Spleen (tissue), 11 donors: ENCODE measurements at regions not wholly inside any gene's neighbourhood (a gene's known extent, or its start where the extent isn't known, plus 50 kb on each side); places are given as distances from the start of the nearest gene placed in this dataset.

ENCODE experiments used
- DNase-seq: peaks from one replicate; pipeline ENCODE4 v3.0.0-alpha.2; 2020
- H3K27ac ChIP-seq, 8 donors: fragments of 200-600 bp; sonication (generic) in 7 of 8; 1 replicate in 4 of 8; 2 replicates in 4 of 8; pipeline versions ENCODE4 v1.5.0 to v1.8.0; 2016 to 2021; ENCODE audit warnings: inconsistent platforms in 4 of 8, mild to moderate bottlenecking in 4 of 8, moderate library complexity in 1 of 8
- H3K27me3 ChIP-seq, 7 donors: fragments of 200-600 bp; sonication (generic) in 6 of 7; replicated peaks in 1 of 7; 1 replicate in 4 of 7; 2 replicates in 3 of 7; pipeline versions ENCODE4 v1.5.0 to v1.8.0; 2016 to 2021; ENCODE audit warnings: inconsistent platforms in 3 of 7, mild to moderate bottlenecking in 1 of 7
- H3K36me3 ChIP-seq, 6 donors: fragments of 200-600 bp; sonication (generic) in 5 of 6; 1 replicate in 4 of 6; 2 replicates in 2 of 6; pipeline versions ENCODE4 v1.5.0 to v1.8.0; 2016 to 2021; ENCODE audit warnings: inconsistent platforms in 2 of 6
- H3K4me1 ChIP-seq, 6 donors: fragments of 200-600 bp; sonication (generic) in 5 of 6; 1 replicate in 3 of 6; 2 replicates in 3 of 6; pipeline versions ENCODE4 v1.5.0 to v1.8.0; 2016 to 2021; ENCODE audit warnings: inconsistent platforms in 3 of 6
- H3K4me3 ChIP-seq, 8 donors: fragments of 200-600 bp; sonication (generic) in 7 of 8; 1 replicate in 4 of 8; 2 replicates in 4 of 8; pipeline versions ENCODE4 v1.5.0 to v1.8.0; 2016 to 2021; ENCODE audit warnings: inconsistent platforms in 4 of 8, mild to moderate bottlenecking in 4 of 8, moderate library complexity in 2 of 8
- H3K9me3 ChIP-seq, 8 donors: fragments of 200-600 bp; sonication (generic) in 7 of 8; 1 replicate in 4 of 8; 2 replicates in 4 of 8; pipeline versions ENCODE4 v1.5.0 to v1.8.0; 2016 to 2021; ENCODE audit warnings: inconsistent platforms in 4 of 8
- CTCF ChIP-seq, 11 experiments: fragments of 200-600 bp in 7 of 11; fragments of 450-650 bp in 4 of 11; sonication (generic) in 4 of 11; IDR thresholded peaks in 8 of 11; conservative IDR thresholded peaks in 3 of 11; 1 replicate in 7 of 11; 2 replicates in 4 of 11; pipeline versions ENCODE4 v1.4.0 to v1.8.0; 2016 to 2021; ENCODE audit warnings: antibody characterized with exemption in 11 of 11, inconsistent platforms in 4 of 11, mild to moderate bottlenecking in 1 of 11
- POLR2A ChIP-seq, 3 donors: fragments of 450-650 bp; IDR thresholded peaks; one replicate each; pipeline ENCODE4 v1.5.1; 2017; ENCODE audit warnings: antibody characterized with exemption in 3 of 3, mild to moderate bottlenecking in 1 of 3
- POLR2AphosphoS5 ChIP-seq, 3 donors: sonication (generic); formaldehyde crosslinking; IDR thresholded peaks; one replicate each; pipeline ENCODE4 v1.5.1; 2017; ENCODE audit warnings: antibody characterized with exemption in 3 of 3
- WGBS, 5 donors: extraction: QIAGEN DNeasy Blood & Tissue Kit in 3 of 5; methylation state at CpG; one replicate each; pipeline versions ENCODE4 v1.1.5 to v1.1.7; 2013 to 2018; 5-methylcytosine and 5-hydroxymethylcytosine counted together
- intact Hi-C: fragments of 100-400 bp; cut with DNase I; formaldehyde crosslinking; loops from one replicate; pipeline ENCODE4 v1.15.0; 2023; ENCODE audit warnings: low total_unique reads
- donor health status: healthy with polysubstance abuse.
- donor health status: DM: no; HTN: no; CAD: no; lungs with moderate emphysema.
- donor health status: DM: no; HTN: no; CAD: no.
- donor health status: Bipolar disorder and iron deficiency.
- donor health status: healthy.
- donor health status: DM: no; HTN: no; CAD: no.
- donor health status: DM: yes; HTN: yes; CAD: no.

- DNase-seq: no peak
- Histone ChIP-seq H3K4me1 (no peaks in the 10 kb centered on the region), H3K9me3 (peaks cover 0 to 32% (median 19%) of the 10 kb centered on the region in 8 donors), H3K27ac (no peak overlapping the region), H3K36me3 (no peaks in the 10 kb centered on the region), H3K27me3 (no peaks in the 10 kb centered on the region), H3K4me3 (no peak overlapping the region)
- no peak for TF ChIP-seq POLR2AphosphoS5 (IDR thresholded peaks at IDR 0.05)
- no peak for TF ChIP-seq POLR2A (IDR thresholded peaks at IDR 0.05)
- TF ChIP-seq CTCF (IDR thresholded peaks at IDR 0.05 in 8 of 11, conservative IDR thresholded peaks at IDR 0.05 in 3 of 11): no peak
- intact Hi-C loops: no loop called here
- 63 to 80% (median 72%) methylated on average over 3 of the region's 3 CpGs for WGBS, 5 donors
Measured at GRCh38 chrX:73337366-73337765, 109.5 kb upstream of the CDX4 start.

DNA sequence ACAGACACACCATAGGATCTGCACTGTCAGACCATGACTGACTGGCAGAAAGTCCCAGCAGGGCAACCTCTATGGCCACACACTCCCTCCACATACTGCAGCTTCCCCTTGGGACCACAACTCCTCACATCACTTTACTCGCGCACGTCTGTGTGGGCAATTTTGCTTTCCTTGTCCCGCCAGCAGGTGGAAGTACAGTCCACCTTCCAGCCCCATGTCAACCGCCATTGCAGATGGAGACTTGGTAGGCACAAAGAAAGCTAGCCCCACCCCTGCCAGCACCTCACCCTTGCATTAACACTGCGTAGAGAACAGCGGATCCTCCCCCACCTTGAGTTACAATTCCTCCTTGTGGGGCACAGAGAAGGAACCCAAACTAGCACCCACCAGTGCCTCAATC lies 74.4 kb upstream of the NAP1L2 start:
- intact Hi-C loops: no loop called here
- TF ChIP-seq POLR2A (IDR thresholded peaks at IDR 0.05): no peak
- TF ChIP-seq CTCF (IDR thresholded peaks at IDR 0.05 in 8 of 11, conservative IDR thresholded peaks at IDR 0.05 in 3 of 11): no peak
- TF ChIP-seq POLR2AphosphoS5 (IDR thresholded peaks at IDR 0.05): no peak
- H3K27me3 ChIP-seq: no peaks in the 10 kb centered on the region

DNA sequence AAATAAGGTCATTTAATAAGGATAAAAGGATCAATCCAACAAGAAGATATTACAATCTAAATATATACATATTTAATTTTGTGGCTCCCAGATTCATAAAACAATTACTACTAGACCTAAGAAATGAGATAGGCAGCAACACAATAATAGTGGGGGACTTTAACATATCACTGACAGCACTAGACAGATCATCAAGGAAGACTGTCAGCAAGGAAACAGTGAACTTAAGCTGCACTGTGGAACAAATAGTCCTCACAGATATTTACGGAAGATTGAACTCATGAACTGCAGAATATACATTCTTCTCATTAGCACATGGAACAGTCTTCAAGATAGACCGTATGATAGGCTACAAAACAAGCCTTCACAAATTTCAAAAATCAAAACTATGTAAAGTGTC lies 56.1 kb upstream of the NAP1L2 start:
- peaks cover 0 to 5% (median 0%) of the 10 kb centered on the region in 7 donors for H3K27me3 ChIP-seq
- no peaks in the 10 kb centered on the region for H3K9me3 ChIP-seq
- H3K36me3 ChIP-seq: no peaks in the 10 kb centered on the region
- 74 to 93% (median 83%) methylated on average over 2 of the region's 2 CpGs for WGBS, 5 donors
- no peaks in the 10 kb centered on the region for H3K4me1 ChIP-seq
- TF ChIP-seq CTCF (IDR thresholded peaks at IDR 0.05 in 8 of 11, conservative IDR thresholded peaks at IDR 0.05 in 3 of 11) (no peak), POLR2A (IDR thresholded peaks at IDR 0.05) (no peak), POLR2AphosphoS5 (IDR thresholded peaks at IDR 0.05) (no peak)
- no peak overlapping the region for H3K4me3 ChIP-seq
- H3K27ac ChIP-seq: no peak overlapping the region
- intact Hi-C loops: no loop called here
- no peak for DNase-seq

More for the DNA sequence above, 74.4 kb upstream of the NAP1L2 start:
- 57 to 89% (median 77%) methylated on average over 6 to 7 of the region's 7 CpGs for WGBS, 5 donors
- Histone ChIP-seq H3K4me1 (no peaks in the 10 kb centered on the region), H3K36me3 (no peaks in the 10 kb centered on the region), H3K9me3 (peaks cover 0 to 19% (median 5%) of the 10 kb centered on the region in 8 donors), H3K27ac (no peak overlapping the region), H3K4me3 (no peak overlapping the region)
- DNase-seq: no peak

GRCh38 chrX:73268463-73268862 lies 53.8 kb upstream of the NAP1L2 start:
- intact Hi-C loops: no loop called here
- Histone ChIP-seq H3K4me1 (no peaks in the 10 kb centered on the region), H3K36me3 (no peaks in the 10 kb centered on the region), H3K27ac (no peak overlapping the region), H3K4me3 (no peak overlapping the region), H3K9me3 (no peaks in the 10 kb centered on the region), H3K27me3 (peaks cover 0 to 20% (median 0%) of the 10 kb centered on the region in 7 donors)
- TF ChIP-seq CTCF (IDR thresholded peaks at IDR 0.05 in 8 of 11, conservative IDR thresholded peaks at IDR 0.05 in 3 of 11) (no peak), POLR2AphosphoS5 (IDR thresholded peaks at IDR 0.05) (no peak), POLR2A (IDR thresholded peaks at IDR 0.05) (no peak)
- no peak for DNase-seq
- WGBS, 5 donors: 50 to 88% (median 68%) methylated on average over 1 of the region's 1 CpG; no CpG with 5 or more reads in 1 of the 5 donors
